Fibroblast of skin of back (primary cell): ENCODE measurements at regions not wholly inside any gene's neighbourhood (a gene's known extent, or its start where the extent isn't known, plus 50 kb on each side); places are given as distances from the start of the nearest gene placed in this dataset.

Source experiments
- DNase-seq: peaks from one replicate; pipeline ENCODE4 v3.0.0-alpha.2; 2013

DNA sequence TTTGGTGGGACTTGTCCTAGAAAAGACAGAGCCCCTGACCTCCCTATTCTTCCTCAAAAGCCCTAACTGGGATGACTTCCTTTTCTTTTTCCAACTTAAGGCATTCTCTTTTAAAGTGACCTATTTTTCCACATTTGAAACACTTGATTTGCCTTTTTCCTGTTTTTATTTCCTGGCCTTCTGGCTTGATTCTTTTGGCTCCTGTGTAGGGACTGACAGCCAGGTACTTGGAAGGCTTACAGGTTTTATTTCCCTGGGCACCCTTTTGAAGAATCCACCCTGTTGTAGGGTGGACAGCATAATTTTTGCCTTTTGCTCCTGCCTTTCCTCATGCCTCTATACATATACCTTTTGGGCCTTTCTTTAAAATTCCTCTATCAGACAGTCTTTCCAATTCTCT, 271.0 kb upstream of the AMELY start:
- DNase-seq: no peak

DNA sequence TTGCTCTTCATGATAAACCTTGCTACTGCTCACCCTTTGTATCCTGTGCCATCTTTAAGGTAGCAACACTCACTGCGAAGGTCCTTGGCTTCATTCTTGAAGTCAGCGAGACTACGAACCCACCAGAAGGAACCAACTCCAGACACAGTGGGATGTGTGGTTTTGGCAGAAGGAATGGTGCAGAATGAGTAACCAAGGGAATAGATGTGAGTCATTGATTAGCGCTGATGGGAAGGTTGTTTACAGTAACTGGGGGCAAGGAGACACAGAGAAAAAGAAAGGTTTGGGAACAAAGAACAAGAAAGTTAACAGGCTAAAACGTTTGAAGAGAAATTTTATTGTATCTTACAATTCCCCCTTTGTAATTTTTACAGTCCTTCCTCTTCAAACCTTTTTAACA, 266.1 kb upstream of the AMELY start:
- DNase-seq: peak; percentile 20

DNA sequence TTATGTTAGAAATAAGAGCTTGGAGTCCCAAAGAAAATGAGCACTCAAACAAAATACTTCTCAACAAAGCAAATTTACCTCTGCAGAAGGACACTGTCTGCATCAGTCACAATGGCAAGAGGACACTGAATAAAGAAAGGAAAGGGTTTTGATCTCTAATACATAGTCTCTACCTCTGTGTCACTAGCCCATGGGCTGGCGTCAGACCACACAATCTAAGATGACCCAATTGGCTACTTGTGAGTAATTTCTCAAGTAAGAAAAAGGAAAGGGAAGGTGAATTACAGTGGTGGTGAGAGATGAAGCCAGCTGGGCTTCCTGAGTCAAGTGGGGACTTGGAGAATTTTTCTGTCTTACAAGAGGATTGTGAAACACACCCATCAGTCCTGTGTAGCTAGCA, 257.9 kb upstream of the AMELY start:
- DNase-seq: no peak

DNA sequence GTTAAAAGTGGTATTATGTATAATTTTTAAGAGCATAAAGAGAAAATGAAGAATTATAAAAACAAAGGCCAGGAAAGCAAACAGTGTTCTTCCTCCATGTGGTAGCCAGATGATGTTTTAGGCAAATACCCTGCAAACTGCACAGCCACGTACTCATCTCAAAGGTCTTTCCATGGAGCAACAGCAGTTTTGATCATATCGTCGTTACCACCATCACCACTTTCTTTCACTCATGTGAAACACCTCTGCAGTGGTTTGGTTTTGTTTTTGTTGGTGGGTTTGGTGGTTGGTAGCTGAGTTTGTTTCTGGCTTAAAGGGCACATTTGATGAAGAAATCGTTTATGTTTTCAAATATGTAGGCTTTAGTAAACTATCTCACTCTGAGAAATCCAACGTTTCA, 229.9 kb upstream of the AMELY start:
- DNase-seq: no peak
